Panc1 (cell line): ENCODE measurements at regions not wholly inside any gene's neighbourhood (a gene's known extent, or its start where the extent isn't known, plus 50 kb on each side); places are given as distances from the start of the nearest gene placed in this dataset.

Experiments used
- ATAC-seq: fragments of 200-7000 bp; cut with Tn5 transposase; 2 replicates; pipeline ENCODE4 v1.9.1; 2020; ENCODE audit warnings: mild to moderate bottlenecking, moderate library complexity
- BruUV-seq: library from RNA; stranded (reverse); fragments of 400-500 nt; replicated peaks from 2 replicates; lab custom pipeline; 2021; lab: Mats Ljungman, UMichigan
- CTCF ChIA-PET: fragments of 300-600 bp; sonication (Branson Sonifier 250); formaldehyde crosslinking; loops from one replicate; lab custom pipeline; 2022; ENCODE audit warnings: antibody characterized with exemption; lab: Charles Lee
- POLR2A ChIA-PET: fragments of 300-600 bp; sonication (Branson Sonifier 250); formaldehyde crosslinking; loops from one replicate; lab custom pipeline; 2022; ENCODE audit warnings: antibody characterized with exemption; lab: Charles Lee
- DNase-seq: peaks from one replicate; pipeline ENCODE4 v3.0.0-alpha.2; 2010; ENCODE audit warnings: low read depth, low spot score
- H3K27ac ChIP-seq: 2 replicates; pipeline ENCODE4 v1.5.1; 2011; ENCODE audit warnings: mild to moderate bottlenecking, low read length, inconsistent platforms
- H3K27me3 ChIP-seq: fragments of 200-500 bp; sonication (Bioruptor generic); 2 replicates; pipeline ENCODE4 v1.6.0; 2014; ENCODE audit warnings: low read length, inconsistent platforms; ENCODE audit not compliant: control insufficient read depth, insufficient read depth
- H3K36me3 ChIP-seq: fragments of 200-500 bp; sonication (Bioruptor generic); 2 replicates; pipeline ENCODE4 v1.5.1; 2014; ENCODE audit warnings: inconsistent platforms, mild to moderate bottlenecking, low read length, moderate library complexity; ENCODE audit not compliant: control insufficient read depth, insufficient read depth
- H3K4me1 ChIP-seq: 2 replicates; pipeline ENCODE4 v1.5.1; 2011; ENCODE audit warnings: inconsistent platforms, mild to moderate bottlenecking, low read length, moderate library complexity; ENCODE audit not compliant: control insufficient read depth, insufficient read depth
- H3K4me3 ChIP-seq, 2 experiments: 2 replicates each; pipeline ENCODE4 v1.5.1; 2011 to 2012; ENCODE audit warnings: low read depth in 2 of 2, low read length in 2 of 2, mild to moderate bottlenecking in 2 of 2, inconsistent platforms in 1 of 2, moderate library complexity in 1 of 2
- H3K9me3 ChIP-seq: fragments of 200-500 bp; sonication (Bioruptor generic); 2 replicates; pipeline ENCODE4 v1.5.1; 2014; ENCODE audit warnings: low read depth, mild to moderate bottlenecking, inconsistent platforms, low read length, moderate library complexity; ENCODE audit not compliant: control insufficient read depth, insufficient read depth
- POLR2AphosphoS5 ChIP-seq: IDR thresholded peaks from 2 replicates; pipeline ENCODE4 v1.6.1; 2012; ENCODE audit warnings: mild to moderate bottlenecking, low read depth, low read length, moderate library complexity
- SIN3A ChIP-seq: IDR thresholded peaks from 2 replicates; pipeline ENCODE4 v1.6.1; 2012; ENCODE audit warnings: low read depth, mild to moderate bottlenecking, low read length, moderate library complexity, borderline replicate concordance; ENCODE audit not compliant: insufficient read depth
- TCF7L2 ChIP-seq: IDR thresholded peaks from 2 replicates; pipeline ENCODE4 v1.6.1; 2011; ENCODE audit warnings: mild to moderate bottlenecking, low read depth, low read length, inconsistent platforms
- in situ Hi-C: cut with HindIII; loops from 2 replicates; pipeline ENCODE4 v1.10.0; 2016; ENCODE audit warnings: low sequenced_read_pairs, low pct_unique_long_range_greater_than_20kb
- intact Hi-C: fragments of 100-400 bp; cut with micrococcal nuclease; formaldehyde crosslinking; loops from one replicate; pipeline ENCODE4 v1.10.0; 2022; ENCODE audit not compliant: unreplicated experiment
- TF ChIP-seq, protein P1 (sequence below): fragments of 450-650 bp; IDR thresholded peaks from 2 replicates; pipeline ENCODE4 v1.5.1; 2017; ENCODE audit warnings: mild to moderate bottlenecking
- TF ChIP-seq, protein P2 (sequence below), 2 experiments: IDR thresholded peaks; 2 replicates each; pipeline ENCODE4 v1.6.1; 2011 to 2012; ENCODE audit warnings: low read depth in 2 of 2, control low read depth in 1 of 2, low read length in 1 of 2, mild to moderate bottlenecking in 1 of 2, moderate library complexity in 1 of 2; ENCODE audit not compliant: insufficient read depth in 1 of 2

DNA sequence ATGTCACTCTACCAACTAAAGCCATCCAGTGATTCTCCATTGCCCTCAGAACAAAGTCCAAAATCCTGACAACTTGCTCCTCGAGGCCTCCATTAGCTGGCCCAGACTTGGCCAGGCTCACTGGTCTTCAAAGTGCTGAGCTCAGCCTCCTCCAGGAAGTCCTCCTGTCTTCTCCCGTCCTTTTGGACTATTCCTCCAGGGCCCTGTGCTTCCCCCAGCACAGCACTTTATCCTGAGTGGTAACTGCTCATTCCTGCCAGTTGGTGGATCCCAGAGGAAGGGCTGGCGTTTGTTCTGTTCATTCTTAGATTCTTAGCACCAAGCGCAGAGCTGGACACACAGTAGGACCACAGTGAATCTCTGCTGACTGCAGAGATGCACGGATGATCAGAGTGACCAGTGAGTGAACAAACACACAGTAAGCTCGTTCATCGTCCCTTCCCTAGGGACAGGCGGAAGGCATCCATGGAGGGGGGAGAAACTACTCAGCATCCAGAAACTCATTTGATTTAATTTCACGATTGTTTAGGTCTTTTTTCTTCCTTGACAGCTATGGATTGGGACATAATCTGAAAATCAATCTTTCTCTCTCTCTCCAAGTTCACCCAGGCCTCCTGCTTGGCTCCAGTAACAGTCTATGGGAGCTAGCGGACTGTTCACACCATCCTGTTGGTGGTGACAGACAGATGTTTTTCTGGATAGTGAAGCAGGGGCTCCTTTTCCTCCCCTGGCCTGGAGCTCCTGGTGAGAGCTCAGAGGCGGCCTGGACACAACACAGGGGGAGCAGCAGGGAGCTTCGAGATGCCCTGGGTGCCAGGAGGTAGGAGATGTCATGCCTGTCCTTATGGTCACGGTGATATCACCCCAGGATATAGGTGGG lies 180.2 kb downstream of the PTPRU start:
- H3K36me3 ChIP-seq: no peaks in the 10 kb centered on the region
- H3K27ac ChIP-seq: no peak overlapping the region
- ATAC-seq (no peak), DNase-seq (no peak)
- in situ Hi-C loops (no loop called here), intact Hi-C loops (no loop called here)
- H3K9me3 ChIP-seq: no peaks in the 10 kb centered on the region
- no peaks in the 10 kb centered on the region for H3K27me3 ChIP-seq
- BruUV-seq: no TSS peak
- ChIA-PET POLR2A (interaction anchor here (0.6 kb wide), 1 partner anchor 120 kb away, joined by 4 read pairs; no protein-coding TSS in a partner anchor), CTCF (no interaction called here)
- H3K4me3 ChIP-seq: no peak overlapping the region
- no peaks in the 10 kb centered on the region for H3K4me1 ChIP-seq
- TF ChIP-seq, protein P1, sequence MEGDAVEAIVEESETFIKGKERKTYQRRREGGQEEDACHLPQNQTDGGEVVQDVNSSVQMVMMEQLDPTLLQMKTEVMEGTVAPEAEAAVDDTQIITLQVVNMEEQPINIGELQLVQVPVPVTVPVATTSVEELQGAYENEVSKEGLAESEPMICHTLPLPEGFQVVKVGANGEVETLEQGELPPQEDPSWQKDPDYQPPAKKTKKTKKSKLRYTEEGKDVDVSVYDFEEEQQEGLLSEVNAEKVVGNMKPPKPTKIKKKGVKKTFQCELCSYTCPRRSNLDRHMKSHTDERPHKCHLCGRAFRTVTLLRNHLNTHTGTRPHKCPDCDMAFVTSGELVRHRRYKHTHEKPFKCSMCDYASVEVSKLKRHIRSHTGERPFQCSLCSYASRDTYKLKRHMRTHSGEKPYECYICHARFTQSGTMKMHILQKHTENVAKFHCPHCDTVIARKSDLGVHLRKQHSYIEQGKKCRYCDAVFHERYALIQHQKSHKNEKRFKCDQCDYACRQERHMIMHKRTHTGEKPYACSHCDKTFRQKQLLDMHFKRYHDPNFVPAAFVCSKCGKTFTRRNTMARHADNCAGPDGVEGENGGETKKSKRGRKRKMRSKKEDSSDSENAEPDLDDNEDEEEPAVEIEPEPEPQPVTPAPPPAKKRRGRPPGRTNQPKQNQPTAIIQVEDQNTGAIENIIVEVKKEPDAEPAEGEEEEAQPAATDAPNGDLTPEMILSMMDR: peak; percentile 31
- TF ChIP-seq, protein P2, sequence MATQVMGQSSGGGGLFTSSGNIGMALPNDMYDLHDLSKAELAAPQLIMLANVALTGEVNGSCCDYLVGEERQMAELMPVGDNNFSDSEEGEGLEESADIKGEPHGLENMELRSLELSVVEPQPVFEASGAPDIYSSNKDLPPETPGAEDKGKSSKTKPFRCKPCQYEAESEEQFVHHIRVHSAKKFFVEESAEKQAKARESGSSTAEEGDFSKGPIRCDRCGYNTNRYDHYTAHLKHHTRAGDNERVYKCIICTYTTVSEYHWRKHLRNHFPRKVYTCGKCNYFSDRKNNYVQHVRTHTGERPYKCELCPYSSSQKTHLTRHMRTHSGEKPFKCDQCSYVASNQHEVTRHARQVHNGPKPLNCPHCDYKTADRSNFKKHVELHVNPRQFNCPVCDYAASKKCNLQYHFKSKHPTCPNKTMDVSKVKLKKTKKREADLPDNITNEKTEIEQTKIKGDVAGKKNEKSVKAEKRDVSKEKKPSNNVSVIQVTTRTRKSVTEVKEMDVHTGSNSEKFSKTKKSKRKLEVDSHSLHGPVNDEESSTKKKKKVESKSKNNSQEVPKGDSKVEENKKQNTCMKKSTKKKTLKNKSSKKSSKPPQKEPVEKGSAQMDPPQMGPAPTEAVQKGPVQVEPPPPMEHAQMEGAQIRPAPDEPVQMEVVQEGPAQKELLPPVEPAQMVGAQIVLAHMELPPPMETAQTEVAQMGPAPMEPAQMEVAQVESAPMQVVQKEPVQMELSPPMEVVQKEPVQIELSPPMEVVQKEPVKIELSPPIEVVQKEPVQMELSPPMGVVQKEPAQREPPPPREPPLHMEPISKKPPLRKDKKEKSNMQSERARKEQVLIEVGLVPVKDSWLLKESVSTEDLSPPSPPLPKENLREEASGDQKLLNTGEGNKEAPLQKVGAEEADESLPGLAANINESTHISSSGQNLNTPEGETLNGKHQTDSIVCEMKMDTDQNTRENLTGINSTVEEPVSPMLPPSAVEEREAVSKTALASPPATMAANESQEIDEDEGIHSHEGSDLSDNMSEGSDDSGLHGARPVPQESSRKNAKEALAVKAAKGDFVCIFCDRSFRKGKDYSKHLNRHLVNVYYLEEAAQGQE (IDR thresholded peaks at IDR 0.05; ENCODE audit: insufficient read depth in 1 of 2, low read depth in 2 of 2, low read length in 1 of 2): no peak
- no peak for TF ChIP-seq SIN3A

DNA sequence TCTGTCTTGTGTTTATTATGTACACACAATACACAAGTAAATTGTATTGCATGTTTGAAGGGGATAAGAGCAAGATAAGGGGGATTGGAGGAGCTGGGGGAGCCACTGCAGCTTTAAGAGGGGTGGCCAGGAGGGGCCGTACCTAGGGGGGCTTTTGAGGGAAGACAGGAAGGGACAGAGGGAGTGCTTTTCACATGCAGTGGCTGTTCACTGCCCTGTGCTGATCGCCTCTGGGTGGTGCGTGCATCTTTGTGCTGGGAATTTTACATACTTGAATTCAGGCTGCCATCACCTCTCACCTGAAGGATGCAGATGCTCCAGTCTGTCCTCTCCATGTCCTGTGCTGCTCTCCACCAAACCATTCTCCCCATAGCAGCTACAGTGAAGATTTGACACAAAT lies 179.5 kb downstream of the PTPRU start:
- no peak for DNase-seq
- H3K4me3 ChIP-seq: no peak overlapping the region
- H3K27me3 ChIP-seq: no peaks in the 10 kb centered on the region
- POLR2A ChIA-PET: no interaction called here
- no peaks in the 10 kb centered on the region for H3K4me1 ChIP-seq
- H3K9me3 ChIP-seq: no peaks in the 10 kb centered on the region
- in situ Hi-C loops: no loop called here
- intact Hi-C loops: no loop called here
- ATAC-seq: no peak
- CTCF ChIA-PET: interaction anchor here (0.6 to 0.7 kb wide), 2 partner anchors 59 to 1035 kb away, joined by 3 to 6 read pairs; no protein-coding TSS in a partner anchor
- TF ChIP-seq SIN3A (no peak), TCF7L2 (no peak), POLR2AphosphoS5 (no peak)
- TF ChIP-seq, protein P2 (IDR thresholded peaks at IDR 0.05; ENCODE audit: insufficient read depth in 1 of 2, low read depth in 2 of 2, low read length in 1 of 2): no peak
- TF ChIP-seq, protein P1: no peak
- BruUV-seq: no TSS peak
- no peaks in the 10 kb centered on the region for H3K36me3 ChIP-seq
- H3K27ac ChIP-seq: no peak overlapping the region
